NCI-H524 (cell line): ENCODE measurements at regions not wholly inside any gene's neighbourhood (a gene's known extent, or its start where the extent isn't known, plus 50 kb on each side); places are given as distances from the start of the nearest gene placed in this dataset.

Experiments used
- DNase-seq, 2 experiments: peaks; one replicate each; lab custom pipeline; 2025; lab: John Stamatoyannopoulos, UW

- DNase-seq: no peak
These were observed 440.0 kb upstream of the KIRREL3 start for GRCh38 chr11:127440616-127441015.

GRCh38 chr11:127425281-127425680 lies 424.7 kb upstream of the KIRREL3 start:
- DNase-seq: no peak

DNA sequence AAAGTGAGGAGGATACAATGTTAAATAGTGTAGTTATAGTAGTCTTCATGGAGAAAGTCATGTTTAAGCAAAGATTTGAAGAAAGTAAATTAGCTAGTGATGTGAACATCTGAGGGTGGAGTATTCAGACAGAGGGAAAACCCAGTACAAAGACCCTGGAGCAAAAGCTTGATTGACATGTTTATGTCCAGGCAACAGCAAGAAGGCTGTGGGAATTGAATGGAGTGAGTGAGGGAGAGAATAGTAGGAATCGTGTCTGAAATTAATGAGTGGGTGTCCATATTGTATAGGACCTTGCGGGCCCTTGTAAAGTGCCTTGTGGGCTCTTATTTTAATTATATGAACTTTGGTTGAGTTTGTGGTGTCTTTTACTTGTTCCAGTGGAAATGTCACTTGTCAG lies 424.1 kb upstream of the KIRREL3 start:
- no peak for DNase-seq

- DNase-seq: no peak
These were observed 419.6 kb upstream of the KIRREL3 start for GRCh38 chr11:127420139-127420538.

GRCh38 chr11:127412722-127413380 lies 412.3 kb upstream of the KIRREL3 start:
- DNase-seq: no peak

- no peak for DNase-seq
These were observed 411.7 kb upstream of the KIRREL3 start for GRCh38 chr11:127412234-127412633.

- DNase-seq: no peak
These were observed 410.7 kb upstream of the KIRREL3 start for GRCh38 chr11:127411283-127411682.

DNA sequence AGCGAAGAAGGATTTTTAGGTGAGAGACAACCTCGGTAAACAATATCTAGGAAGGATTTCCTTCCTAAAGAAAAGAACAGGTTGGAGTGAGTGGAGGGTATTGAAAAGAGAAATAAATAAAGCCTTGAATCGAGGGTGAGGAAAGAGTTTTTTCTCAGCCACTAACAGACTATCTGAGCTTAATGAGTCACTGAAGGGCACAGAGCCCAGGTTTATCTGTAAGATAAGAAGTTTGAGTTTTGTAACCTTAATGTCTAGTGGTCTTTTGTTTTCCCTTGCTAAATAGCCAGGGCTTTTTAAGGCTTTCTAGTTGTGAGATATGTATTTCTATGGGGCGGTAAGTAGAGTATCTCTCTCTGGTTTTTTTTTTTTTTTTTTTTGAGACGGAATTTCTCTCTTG lies 394.5 kb upstream of the KIRREL3 start:
- DNase-seq: no peak

DNA sequence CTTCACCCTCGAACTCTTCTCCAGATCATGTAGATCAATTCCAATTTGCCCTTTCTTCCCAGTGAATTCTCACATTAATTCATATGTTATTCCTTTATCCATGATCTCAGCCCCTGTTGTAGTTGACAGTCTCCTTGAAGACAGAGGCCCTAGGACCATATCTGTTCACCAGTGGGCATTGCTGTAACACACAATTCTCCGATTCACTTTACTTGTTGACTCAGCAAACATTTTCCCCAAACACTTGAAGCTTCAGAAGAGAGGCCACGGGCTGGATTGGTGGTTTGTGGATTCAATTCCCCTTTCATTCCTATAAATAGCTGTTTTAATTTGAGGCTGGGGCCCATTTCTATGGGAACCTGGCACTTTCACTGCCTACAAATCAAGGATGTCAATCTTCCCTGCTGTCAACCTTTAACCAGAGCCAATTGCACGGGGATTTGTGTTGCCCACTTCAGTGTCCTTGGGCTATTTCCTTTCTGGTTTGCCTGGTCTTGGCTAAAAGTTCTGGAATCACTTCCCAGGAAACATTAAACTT lies 393.0 kb upstream of the KIRREL3 start:
- no peak for DNase-seq

DNA sequence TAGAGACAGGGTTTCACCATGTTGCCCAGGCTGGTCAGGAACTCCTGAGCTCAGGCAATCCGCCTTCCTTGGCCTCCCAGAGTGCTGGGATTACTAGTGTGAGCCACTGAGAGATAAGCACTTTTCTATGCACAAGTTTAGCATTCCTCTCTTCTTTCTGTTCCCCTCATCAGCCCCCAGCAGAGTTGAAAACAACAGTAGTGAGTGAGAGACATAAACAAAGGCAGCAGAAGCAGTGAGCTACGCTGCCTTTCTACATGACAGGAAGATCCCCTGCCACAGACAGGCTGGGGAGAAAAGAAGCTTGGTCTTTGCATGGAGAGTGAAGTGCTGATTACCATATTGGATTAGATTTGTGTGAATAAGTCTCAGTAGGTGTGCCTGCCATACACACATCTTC lies 392.0 kb upstream of the KIRREL3 start:
- DNase-seq: no peak

DNA sequence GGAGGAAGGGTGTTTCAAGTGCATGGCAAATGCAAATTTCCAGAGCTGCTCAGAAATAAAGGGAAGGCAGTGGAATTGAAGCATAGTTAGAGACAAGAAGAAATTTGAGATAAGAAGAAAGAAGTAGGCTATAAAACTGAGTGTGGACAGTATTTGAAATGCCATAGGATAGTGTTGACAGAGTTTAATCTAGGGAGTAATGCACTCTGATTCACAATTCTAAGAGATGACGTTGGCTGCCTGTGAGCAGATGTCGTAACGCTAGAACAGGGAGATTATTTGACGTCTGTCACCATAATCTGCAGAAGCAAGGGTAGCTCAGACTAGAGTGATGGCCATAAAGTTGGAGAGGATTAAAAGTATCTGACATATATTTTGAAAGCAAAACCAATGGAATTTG lies 389.9 kb upstream of the KIRREL3 start:
- DNase-seq: peak in 1 of 2 experiments; percentile 53

- DNase-seq: no peak
These were observed 384.5 kb upstream of the KIRREL3 start for GRCh38 chr11:127385071-127385470.

GRCh38 chr11:127383026-127383425 lies 382.5 kb upstream of the KIRREL3 start:
- DNase-seq: no peak

DNA sequence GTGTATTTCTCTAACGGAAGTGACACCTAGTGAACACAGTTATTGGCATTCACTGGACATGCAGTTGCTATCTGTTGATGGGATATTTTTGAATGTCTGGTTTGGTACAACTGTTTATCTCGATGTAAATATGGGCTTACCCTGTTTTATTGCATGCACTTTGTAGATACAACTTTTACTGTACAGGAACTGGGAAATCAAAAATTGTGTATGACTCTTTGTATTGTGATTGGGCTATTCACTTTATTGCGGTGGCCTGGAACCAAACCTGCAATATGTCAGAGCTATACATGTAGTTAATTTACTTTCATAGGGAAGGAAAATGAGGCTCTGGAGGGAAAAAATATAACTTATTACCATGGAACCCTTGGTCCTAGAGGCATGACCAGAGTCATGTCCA lies 380.7 kb upstream of the KIRREL3 start:
- no peak for DNase-seq

DNA sequence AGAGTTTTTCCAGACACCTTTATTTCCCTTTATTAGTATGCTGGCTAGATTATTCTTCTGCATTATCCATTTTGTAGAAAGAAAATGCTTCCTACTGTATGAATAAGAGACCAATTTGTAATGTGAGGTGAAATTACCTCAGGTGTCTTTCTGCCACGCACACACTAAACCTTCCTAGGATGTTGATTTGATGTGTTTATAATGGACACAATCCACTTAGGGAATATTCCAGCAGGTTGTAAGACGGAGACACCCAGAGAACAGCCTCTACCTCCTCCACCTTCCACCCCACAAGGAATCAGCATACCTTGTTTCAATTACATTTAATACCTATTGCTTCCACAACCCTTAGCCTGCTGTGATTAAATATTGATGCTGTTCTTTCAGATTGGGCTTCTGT lies 379.1 kb upstream of the KIRREL3 start:
- DNase-seq: no peak

DNA sequence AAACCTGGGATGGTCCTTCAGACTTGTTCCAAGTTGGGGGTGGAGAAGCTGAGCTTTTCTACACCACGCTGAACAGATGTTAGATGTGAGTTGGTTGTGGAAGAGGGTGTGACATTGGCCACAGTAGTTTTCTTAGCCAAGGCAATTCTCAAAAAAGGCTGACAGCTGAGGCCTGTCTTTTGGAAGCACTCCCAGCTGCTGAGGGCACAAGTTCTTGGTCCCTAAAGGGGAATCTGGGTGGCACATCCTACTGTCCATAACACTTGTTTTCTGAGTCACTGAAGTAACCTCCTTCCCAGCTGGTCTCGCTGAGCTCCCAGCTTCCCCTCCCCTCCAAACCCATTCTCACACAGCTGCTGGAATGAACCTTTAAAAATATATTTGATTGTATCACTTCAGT lies 375.7 kb upstream of the KIRREL3 start:
- no peak for DNase-seq

GRCh38 chr11:127369356-127369755 lies 368.8 kb upstream of the KIRREL3 start:
- no peak for DNase-seq

- DNase-seq: no peak
These were observed 362.3 kb upstream of the KIRREL3 start for GRCh38 chr11:127362754-127363308.

- DNase-seq: no peak
These were observed 357.6 kb upstream of the KIRREL3 start for GRCh38 chr11:127358160-127358559.

DNA sequence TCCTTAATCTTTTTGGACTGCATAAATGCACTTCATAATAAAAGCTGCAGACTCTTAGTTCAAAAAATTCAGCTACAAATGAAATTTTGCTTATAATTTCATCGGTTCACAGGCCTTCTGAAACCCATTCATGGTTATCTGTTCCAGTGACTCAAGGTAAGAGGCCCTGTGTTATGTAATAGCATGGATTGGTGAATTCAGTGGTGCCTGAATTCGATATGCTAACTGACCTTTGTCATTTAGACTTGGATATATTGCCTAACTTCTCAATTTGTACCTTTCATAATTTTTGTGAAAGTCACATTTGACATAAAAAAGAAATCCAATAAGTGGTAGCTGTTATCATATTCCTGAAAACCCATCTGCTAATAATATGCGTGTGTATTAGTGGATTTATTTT lies 349.9 kb upstream of the KIRREL3 start:
- no peak for DNase-seq

GRCh38 chr11:127345819-127346459 lies 345.4 kb upstream of the KIRREL3 start:
- peak; percentile 11 to 38 for DNase-seq

DNA sequence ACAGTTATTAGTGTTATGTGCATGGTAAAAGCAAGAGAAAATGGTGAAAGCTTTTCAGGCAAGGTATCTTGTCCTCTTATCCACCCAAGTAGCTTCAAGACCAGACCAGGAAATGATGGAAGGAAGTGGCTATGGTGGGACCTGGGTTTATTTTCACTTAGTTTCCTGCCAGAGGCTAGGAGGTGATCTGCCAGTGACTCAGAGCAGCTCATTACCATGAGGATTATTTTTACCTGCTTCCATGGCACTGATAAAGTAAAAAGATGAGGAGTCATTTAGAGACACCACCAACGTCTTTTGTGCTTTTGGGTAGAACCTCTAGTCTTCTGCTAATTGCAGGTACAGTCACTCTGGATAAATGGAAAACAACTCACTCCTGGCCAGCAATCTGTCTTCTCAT lies 339.9 kb upstream of the KIRREL3 start:
- DNase-seq: no peak

- DNase-seq: no peak
These were observed 338.8 kb upstream of the KIRREL3 start for GRCh38 chr11:127339376-127339775.
